HFFc6 (cell line): ENCODE measurements at regions not wholly inside any gene's neighbourhood (a gene's known extent, or its start where the extent isn't known, plus 50 kb on each side); places are given as distances from the start of the nearest gene placed in this dataset.

Source experiments
- DNase-seq: peaks from one replicate; pipeline ENCODE4 v3.0.0-alpha.2; 2018
- H3K27ac Mint-ChIP-seq: 2 replicates; pipeline ENCODE4 v1.8.0; 2020; ENCODE audit warnings: mild to moderate bottlenecking, mixed read lengths
- H3K27me3 Mint-ChIP-seq: 2 replicates; pipeline ENCODE4 v1.8.0; 2021; ENCODE audit warnings: mild to moderate bottlenecking, moderate library complexity, mixed read lengths; ENCODE audit not compliant: insufficient read depth
- H3K36me3 Mint-ChIP-seq: 2 replicates; pipeline ENCODE4 v1.8.0; 2021; ENCODE audit warnings: low read depth, mixed read lengths
- H3K4me1 Mint-ChIP-seq: 2 replicates; pipeline ENCODE4 v1.8.0; 2020; ENCODE audit warnings: low read depth, mixed read lengths
- H3K4me3 Mint-ChIP-seq: 2 replicates; pipeline ENCODE4 v1.8.0; 2020; ENCODE audit warnings: mild to moderate bottlenecking, moderate library complexity, mixed read lengths
- H3K9me3 Mint-ChIP-seq: 2 replicates; pipeline ENCODE4 v1.8.0; 2020; ENCODE audit warnings: mild to moderate bottlenecking, mixed read lengths
- TF ChIP-seq, protein P1 (sequence below): fragments of 200-600 bp; sonication (generic); IDR thresholded peaks from 2 replicates; pipeline ENCODE4 v1.5.0; 2021; ENCODE audit warnings: antibody characterized with exemption, mild to moderate bottlenecking

DNA sequence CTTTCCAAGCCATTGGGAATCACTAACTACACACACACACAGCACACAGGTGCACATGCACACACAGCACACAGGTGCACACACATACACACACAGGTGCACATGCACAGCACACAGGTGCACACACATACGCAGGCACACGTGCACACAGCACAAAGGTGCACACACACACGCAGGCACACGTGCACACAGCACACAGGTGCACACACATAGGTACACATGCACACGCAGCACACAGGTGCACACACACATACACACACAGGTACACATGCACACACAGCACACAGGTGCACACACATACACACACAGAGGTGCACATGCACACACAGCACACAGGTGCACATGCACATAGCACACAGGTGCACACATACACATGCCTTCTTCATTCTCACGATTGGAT, 80.9 kb downstream of the HMX1 start:
- TF ChIP-seq, protein P1, sequence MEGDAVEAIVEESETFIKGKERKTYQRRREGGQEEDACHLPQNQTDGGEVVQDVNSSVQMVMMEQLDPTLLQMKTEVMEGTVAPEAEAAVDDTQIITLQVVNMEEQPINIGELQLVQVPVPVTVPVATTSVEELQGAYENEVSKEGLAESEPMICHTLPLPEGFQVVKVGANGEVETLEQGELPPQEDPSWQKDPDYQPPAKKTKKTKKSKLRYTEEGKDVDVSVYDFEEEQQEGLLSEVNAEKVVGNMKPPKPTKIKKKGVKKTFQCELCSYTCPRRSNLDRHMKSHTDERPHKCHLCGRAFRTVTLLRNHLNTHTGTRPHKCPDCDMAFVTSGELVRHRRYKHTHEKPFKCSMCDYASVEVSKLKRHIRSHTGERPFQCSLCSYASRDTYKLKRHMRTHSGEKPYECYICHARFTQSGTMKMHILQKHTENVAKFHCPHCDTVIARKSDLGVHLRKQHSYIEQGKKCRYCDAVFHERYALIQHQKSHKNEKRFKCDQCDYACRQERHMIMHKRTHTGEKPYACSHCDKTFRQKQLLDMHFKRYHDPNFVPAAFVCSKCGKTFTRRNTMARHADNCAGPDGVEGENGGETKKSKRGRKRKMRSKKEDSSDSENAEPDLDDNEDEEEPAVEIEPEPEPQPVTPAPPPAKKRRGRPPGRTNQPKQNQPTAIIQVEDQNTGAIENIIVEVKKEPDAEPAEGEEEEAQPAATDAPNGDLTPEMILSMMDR: no peak
- H3K4me1 Mint-ChIP-seq: no peaks in the 10 kb centered on the region
- peaks cover 14% of the 10 kb centered on the region; the same call in 1 of the 2 replicates for H3K9me3 Mint-ChIP-seq
- H3K27ac Mint-ChIP-seq: no peak overlapping the region
- H3K36me3 Mint-ChIP-seq: no peaks in the 10 kb centered on the region
- H3K4me3 Mint-ChIP-seq: no peak overlapping the region
- peaks cover 5% of the 10 kb centered on the region for H3K27me3 Mint-ChIP-seq
- DNase-seq: no peak

DNA sequence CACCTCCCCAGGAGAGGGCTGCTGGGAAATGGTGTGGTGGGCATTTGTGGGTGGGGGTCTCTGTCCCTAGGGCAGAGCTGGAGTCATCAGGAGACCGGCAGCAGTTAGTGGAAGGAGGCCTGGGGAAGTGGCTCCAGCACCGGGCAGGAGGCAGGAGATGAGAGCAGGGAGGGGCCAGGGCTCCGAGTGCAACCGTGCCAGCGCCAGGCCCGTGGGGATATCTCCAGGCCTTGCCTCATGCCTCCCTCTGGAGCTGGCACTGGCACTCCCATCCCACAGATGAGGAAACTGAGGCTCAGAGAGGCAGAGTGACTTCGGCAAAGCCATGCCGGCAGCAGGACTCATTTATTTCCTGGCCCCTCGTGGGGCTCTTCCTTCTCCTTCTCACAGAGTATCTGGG, 83.5 kb downstream of the HMX1 start:
- DNase-seq: no peak
- Mint-ChIP-seq H3K27me3 (no peaks in the 10 kb centered on the region; the same call in none of the 2 replicates), H3K27ac (no peak overlapping the region), H3K36me3 (no peaks in the 10 kb centered on the region), H3K4me3 (no peak overlapping the region), H3K9me3 (peaks cover 14% of the 10 kb centered on the region; the same call in 1 of the 2 replicates), H3K4me1 (no peaks in the 10 kb centered on the region)
- TF ChIP-seq, protein P1: no peak

DNA sequence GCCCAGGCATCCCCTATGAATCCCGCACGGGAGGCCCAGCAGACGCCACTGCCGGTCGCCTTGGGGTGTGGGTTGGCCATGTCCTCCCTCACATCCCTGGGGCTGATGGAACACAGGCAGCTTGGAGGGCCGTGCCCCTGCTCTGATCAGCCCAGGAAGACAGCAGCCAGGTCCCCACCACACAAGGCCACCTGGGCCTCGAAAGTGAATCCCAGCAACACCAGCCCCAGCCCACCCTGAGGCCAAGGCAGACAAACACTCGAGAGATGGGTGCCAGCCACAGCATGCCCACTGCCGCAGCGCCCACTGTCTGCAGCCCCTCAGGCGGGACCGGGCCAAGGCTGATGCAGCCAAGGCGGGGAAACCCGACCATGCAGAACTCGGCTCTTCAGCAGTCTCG, 85.5 kb downstream of the HMX1 start:
- Mint-ChIP-seq H3K27ac (no peak overlapping the region), H3K9me3 (peaks cover 14% of the 10 kb centered on the region; the same call in 1 of the 2 replicates), H3K4me3 (no peak overlapping the region), H3K4me1 (no peaks in the 10 kb centered on the region), H3K27me3 (no peaks in the 10 kb centered on the region; the same call in none of the 2 replicates), H3K36me3 (no peaks in the 10 kb centered on the region)
- TF ChIP-seq, protein P1: no peak
- no peak for DNase-seq

DNA sequence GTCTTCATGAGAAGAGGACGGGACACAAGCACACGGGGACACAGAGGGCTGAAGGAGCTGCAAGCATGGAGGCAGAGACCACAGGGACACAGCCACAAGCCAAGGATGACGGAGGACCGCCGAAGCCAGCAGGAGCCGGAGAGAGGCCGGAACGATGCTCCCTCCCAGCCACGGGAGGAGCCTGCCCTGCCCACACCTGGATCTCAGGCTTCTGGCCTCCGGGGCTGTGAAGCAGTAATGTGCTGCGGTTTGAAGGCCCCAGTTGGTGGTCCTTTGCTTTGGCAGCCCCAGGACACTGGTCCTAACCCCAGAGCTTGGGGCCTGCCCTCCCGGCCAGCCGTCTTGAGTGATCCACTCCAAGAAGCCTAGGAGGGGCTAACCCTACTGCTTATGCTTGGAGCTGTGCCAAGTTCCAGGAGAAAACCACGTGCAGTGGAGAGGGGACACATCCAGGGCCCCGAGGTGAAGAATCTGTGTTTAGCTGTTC, 85.9 kb downstream of the HMX1 start:
- no peak overlapping the region for H3K4me3 Mint-ChIP-seq
- H3K27ac Mint-ChIP-seq: no peak overlapping the region
- H3K4me1 Mint-ChIP-seq: no peaks in the 10 kb centered on the region
- TF ChIP-seq, protein P1: no peak
- H3K9me3 Mint-ChIP-seq: peaks cover 14% of the 10 kb centered on the region; the same call in 1 of the 2 replicates
- no peaks in the 10 kb centered on the region; the same call in none of the 2 replicates for H3K27me3 Mint-ChIP-seq
- no peak for DNase-seq
- H3K36me3 Mint-ChIP-seq: no peaks in the 10 kb centered on the region

DNA sequence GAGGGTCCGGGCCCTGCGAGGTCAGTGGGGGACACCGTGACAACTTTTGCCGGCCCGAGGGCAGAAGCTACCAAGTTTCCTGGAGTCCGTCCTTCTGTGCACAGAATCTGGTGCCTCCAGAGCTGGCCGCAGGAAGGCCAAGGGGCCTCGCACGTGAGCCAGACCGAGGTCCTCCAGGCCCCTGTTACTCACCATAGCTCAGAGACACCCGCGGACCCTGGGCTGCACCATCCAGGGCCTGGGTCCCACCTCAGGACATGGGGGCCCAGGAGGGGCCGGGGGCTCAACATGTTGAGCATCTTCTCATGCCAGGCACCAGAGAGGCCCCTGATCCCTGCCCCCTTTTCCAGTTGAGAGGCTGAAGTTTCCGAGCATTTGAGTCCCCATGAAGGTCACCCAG, 87.9 kb downstream of the HMX1 start:
- Mint-ChIP-seq H3K36me3 (no peaks in the 10 kb centered on the region), H3K9me3 (peaks cover 14% of the 10 kb centered on the region; the same call in 1 of the 2 replicates), H3K4me1 (no peaks in the 10 kb centered on the region), H3K27me3 (no peaks in the 10 kb centered on the region; the same call in none of the 2 replicates), H3K4me3 (no peak overlapping the region), H3K27ac (no peak overlapping the region)
- DNase-seq: no peak
- TF ChIP-seq, protein P1: no peak
